Hippocampal formation (tissue), 2 donors: ENCODE measurements at regions not wholly inside any gene's neighbourhood (a gene's known extent, or its start where the extent isn't known, plus 50 kb on each side); places are given as distances from the start of the nearest gene placed in this dataset.

Source experiments
- DNase-seq, 2 donors: peaks; one replicate each; lab custom pipeline; 2025; lab: John Stamatoyannopoulos, UW

DNA sequence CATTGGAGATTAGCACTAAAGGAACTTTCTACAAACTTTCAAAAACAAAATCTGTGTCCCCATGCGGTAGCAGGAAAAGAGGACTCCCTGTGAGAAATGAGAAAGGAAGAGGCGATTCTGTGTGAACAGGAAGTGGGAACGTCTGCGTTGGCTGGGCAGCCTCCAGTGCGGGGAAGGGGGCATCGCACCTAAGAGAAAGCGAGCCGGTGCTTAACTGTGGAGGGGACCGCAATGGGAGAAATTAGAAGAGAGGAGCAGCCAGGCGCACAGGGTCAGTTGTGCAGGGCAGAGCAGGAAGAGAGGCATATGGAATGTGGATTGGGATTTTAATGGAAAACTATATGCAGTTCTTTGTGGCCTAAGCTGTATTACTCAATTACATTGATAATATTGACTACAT, 77.4 kb upstream of the DOCK9 start:
- no peak for DNase-seq

DNA sequence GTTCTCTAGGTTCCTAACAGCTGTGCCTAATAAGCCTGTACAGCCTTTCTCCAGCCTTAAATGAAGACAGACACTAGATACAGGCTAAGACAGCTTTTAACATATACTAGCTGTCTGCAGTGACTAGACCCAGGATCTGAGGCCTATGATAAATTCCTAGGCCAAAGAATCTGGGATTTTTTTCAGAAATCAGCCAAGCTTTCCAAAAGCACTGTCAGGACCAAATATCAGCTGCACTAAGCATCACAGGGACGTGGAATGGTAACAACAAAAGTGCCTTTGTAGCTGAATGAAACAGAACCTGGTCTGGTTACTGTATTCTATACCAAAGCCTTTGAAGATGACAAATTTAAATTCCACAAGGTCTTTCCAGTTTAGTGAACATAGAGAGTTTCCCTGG, 77.9 kb upstream of the DOCK9 start:
- no peak for DNase-seq

DNA sequence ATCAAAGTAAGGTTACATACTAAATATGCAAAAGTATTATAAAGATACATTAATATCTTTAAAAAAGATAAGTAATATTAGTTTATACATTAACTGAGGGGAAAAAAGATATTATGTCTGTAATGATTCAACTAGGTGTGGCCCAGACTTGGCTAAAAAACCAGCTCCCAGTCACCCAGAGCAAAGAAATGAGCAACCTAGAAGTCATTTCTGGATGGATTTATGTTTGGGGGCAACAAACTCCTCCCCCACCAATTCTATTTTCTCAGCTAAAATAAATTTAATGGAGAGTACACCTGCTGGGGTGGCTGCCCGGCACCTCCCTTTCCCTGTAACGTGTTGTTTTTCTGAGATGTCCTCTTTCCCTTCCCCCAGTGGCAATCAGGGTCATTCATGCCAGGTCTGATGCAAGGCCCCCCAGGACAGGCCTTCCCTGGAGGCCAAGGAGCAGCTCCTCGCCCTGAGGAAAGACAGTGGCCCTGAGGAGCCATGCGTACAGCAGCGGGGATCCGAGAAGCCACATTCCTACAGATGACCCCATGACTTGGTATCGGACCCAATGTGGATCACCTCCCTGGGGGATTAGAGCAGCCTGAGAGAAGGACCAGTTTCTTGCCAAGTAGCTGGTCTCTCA, 78.6 kb upstream of the DOCK9 start:
- no peak for DNase-seq

DNA sequence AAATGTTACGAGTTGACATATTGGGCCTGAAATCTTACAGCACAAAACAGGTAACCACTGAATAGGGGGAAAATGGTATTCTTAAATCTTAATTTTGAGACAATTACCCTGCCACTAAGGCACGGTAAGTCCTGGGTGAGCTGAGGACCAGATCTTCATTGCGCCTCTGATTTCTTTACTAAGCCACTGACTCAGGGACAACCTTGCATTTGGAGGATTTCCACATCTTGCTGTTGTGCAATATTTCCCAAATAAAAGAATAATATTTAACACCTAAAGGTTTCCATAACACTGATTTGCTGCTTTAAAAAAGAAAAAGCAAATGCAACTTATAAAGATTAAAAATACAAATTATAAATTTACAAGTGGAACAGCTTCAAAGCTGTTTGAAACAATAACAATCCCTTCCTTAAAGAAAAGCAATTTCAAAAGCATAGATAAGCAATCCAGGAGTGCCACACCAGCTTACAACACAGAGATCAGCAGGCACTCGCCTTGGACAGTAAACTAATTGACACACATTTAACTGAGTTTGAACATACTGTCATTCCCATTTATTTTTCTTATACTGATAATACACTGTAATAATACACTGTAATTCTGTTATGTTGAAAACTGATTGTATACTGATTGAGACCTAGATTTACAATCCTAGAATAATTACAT, 79.6 kb upstream of the DOCK9 start:
- DNase-seq, result no peak

DNA sequence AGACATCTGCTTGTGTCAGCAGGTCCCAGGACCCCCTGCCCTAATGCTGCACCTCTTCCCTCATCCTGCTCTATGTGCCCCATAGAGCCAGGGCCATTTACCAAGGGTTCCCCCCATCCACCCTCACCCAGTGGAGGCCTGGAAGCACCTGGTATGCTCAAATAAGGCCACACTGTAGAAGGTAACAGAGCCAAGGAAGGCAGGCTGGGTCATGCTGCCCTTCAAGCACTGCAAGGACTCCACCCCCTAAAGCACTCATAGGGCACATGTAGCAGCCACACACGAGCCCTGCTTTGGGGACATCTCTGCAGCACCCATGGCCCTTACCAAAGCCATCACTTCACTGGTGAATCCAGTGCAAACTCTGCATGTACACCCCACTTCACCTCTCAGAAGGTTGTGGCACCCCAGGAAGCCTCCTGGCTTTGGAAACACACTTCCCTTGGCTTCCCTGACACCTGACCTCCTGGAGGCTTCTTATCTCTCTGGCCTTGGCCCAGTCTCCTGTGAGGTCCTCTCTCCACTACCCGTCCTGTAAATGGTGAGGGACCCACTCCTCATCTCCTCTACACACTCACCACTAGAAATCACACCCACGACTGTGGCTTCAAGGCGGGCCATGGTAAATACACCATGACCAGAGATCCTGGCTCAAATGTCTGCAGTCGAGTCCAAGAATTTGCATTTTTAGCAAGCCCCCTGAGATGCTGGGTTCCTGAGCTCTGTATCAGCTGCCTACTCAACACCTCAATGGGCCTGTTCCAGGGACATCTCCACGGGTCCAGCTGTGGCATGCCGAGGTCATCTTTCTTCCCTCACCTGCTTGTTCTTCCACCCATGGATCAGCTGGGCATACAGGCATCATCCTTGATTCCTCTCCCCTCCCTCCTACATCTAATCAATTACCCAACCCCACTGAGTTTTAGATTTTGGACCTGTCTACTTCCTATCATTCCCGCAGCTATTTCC, 80.9 kb upstream of the DOCK9 start:
- no peak for DNase-seq

DNA sequence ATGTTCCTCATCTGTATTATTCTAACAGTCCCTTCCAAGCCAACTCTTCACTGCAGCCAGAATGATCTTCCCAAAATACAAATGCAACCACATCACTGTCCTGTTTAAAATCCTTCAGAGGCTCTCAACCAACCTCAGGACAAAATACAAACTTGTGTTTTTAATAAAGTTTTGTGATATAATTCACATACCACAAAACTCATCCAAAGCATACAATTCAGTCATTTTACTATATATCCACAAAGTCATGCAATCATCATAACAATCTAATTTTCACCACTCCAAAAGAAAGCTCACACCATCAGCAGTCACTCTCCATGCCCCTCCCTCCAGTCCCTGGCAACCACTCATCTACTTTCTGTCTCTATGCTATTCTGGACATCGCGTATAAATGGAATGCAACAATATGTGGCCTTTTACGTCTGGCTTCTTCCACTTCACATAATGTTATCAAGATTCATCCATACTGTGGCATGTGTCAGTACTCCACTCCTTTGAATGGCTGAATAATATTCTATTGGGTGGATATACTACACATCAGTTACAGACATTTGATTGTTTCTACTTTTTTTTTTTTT, 81.7 kb upstream of the DOCK9 start:
- no peak for DNase-seq

DNA sequence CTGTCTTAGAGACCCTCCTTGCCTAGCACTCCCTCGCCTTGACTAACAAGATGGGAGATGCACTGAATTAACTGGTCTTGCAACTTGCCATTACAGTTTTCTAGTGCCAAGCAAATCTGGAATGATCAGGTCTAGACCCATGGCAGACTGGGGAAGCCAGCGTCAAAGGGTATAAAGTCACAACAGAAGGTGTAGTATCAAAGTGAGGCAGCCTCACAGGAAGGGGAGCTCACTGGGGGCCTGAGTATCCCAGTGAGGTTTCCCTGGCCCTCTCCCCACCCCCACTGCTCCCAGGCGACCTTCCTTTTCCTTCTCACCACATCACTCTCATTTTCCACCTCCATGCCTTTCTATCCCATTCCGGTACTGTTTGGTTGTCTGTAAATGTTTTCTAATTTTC, 83.5 kb upstream of the DOCK9 start:
- no peak for DNase-seq

DNA sequence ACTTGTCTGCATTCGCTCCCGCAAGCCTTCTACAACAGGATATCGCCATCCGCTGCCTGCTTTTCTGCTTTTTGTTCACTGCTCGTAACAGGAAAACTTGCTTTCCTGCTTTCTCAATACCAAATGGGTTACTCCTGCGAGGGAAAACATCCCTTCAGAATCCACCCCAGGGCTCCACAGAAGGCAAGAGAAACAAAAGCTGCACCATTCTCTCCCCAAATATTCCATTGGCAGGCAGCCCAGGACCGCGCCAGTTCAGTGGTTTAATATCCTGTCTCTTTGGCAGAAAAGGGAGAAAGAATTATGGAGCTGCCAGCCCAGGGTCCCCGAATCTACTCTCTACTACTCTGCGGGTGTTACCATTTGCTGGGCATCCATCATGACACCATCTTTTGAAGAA, 84.7 kb upstream of the DOCK9 start:
- no peak for DNase-seq

DNA sequence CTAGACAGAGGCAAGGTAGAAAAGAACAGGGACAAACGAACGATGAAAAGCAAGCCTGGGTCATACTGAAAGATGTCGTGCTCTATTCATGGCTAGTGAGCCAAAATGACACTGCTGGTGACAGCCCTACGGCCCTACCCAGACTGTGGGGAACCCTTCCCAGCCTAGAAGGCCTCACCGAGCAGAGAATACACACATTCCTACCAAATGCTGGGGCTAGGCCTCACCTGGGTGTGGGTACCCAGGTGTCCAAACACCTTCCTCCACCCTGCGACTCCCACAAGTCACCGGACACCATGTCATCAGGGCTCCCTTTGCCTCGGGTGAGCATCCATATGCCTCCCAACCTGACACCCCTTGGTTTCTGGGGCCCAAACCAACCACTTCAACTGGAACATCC, 85.3 kb upstream of the DOCK9 start:
- no peak for DNase-seq

DNA sequence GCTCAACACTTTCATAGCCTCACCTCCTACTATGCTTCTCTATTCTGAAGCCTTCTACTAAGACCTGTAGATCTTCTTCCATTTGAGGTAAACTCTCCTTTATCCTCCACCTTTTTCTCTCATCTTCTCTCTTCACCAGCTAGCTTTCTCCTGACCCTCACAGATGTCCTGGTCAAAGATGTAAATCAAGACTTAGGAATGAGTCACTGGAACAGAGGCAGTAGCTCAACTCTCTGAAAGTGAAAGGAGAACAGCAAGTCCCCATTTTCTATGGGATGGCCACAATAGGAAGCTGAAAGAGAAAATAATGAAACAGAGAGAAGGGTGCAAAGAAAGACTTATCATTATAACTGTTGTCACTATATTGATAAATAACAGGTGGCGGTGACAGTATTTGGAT, 86.1 kb upstream of the DOCK9 start:
- no peak for DNase-seq

DNA sequence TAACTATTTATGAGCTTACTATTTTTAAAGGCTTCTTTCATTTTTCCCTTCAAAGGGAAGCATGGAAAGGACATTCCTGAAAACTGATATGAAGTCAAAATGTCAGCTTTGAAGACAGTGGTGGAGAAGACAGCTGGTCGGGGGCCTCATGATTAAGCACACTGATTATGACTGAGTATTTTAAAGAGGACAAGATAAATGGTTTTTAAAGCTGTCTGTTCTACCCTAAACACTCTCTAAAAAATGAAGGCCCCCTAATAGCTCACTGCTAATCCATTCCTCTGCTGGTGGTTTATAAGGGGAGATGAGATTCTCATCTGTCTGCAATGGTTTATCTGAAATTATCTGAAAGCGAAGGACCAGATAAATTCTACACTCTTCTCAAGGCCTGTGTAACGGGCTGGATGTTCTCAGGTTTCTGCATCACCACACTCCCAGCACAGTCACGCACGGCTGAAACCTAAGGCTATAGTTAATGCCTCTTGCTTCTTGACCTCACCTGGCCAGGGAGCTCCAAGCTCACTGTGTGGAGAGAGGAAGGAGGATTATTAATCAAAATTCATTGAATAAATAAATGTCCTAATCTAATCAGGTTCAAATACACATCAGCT, 86.9 kb upstream of the DOCK9 start:
- DNase-seq, result no peak

DNA sequence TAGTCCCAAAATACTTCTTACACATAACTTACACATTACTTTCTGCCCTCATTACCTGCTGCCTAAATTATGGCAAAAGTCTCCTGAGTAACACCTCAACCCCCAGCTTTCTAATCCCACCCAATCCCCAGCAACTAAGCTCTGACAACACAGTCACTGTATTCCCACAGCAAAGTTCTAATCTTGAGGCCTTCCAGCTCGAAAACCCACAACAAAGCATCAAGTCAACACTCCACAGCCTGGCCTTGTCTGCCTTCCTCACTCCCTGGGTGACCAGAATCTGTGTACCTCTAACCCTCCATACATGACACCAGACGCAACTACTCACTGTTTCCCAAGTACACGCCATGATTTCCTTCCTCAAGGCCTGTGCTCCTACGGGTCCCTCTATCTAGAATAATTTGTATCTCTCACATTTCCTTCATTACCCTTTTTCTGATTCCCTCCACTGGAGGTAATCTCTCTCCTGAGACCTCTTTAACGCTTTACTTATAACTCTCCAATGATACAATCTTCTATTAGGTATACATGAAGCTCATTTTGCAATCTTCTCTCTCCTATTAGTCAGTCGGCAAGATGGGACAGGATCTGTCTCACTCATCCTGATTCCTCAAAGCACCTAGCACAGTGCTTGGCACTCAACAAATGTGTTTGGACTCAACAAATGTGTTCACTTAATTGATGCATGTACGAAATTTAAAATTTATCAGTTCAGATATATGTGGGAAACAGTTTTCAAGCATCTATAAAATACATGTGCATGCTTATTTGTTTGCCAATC, 87.6 kb upstream of the DOCK9 start:
- DNase-seq, result no peak

DNA sequence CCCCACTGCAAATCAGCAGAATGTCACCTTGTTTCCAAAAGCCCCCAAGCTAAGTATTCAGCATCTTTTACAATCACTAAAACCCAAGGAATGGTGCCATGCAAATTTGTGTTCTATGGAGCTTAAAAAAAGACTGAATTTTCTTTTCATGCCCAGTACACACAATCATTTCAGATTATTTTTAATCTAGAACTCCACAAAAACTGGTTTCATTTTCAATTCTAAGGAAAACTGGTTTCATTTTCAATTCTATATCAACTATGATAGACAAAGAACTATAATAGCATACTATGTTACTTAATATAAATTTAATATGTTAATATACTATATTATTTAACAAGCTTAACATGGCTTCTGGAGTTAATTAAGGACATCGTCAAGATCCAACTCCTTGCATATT, 88.4 kb upstream of the DOCK9 start:
- DNase-seq, result no peak

DNA sequence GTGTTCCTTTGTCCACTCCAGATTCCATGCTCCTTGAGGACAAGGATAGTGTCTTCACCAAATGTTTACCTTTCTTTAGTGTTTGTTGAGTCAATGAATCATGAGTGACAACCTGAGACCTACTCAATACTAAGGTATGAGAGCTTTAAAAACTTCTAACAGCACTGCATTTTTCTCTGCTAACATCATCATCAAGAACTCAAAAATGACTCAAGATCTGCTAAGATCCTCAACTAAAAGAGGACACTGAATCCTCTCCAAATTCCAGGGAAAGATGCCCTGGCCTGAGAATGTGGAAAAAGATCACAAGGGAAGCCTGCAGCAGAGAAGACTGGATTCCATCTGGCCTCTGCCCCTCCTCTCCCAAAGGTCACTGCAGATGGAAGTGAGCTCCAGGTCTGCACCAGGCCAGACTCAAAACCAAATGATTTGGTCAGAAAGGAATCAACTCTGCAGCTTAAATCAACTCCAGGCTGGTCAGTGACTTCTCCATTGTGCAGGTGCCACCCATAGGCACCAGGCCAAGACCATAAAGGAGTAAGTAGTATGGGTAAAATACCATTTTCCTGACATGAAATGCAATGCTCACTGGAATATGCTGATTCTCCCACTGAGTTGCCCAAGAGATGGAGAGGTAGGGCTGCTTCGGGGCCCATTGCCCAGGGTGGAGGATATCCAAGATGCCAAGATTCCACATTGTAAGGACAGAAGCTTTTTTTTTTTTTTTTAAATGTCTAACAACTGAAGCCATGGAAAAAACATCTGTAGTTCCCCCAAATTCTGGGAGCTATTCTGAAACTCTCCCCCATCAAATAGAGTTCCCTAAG, 89.5 kb upstream of the DOCK9 start:
- DNase-seq, result no peak

DNA sequence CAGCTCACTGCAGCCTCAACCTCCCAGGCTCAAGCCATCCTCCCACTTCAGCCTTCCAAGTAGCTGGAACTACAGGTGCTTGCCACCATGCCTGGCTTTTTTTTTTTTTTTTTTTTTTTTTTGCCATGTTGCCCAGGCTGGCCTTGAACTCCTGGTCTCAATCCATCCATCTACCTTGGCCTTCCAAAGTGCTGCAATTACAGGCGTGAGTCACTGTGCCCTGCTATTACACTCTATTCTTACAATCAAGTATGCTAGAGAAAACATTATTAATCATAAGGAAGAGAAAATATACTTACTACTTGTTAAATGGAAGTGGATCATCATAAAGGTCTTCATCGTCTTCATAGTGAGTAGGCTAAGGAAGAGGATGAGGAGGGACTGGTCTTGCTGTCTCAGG, 93.3 kb upstream of the DOCK9 start:
- DNase-seq, result no peak

DNA sequence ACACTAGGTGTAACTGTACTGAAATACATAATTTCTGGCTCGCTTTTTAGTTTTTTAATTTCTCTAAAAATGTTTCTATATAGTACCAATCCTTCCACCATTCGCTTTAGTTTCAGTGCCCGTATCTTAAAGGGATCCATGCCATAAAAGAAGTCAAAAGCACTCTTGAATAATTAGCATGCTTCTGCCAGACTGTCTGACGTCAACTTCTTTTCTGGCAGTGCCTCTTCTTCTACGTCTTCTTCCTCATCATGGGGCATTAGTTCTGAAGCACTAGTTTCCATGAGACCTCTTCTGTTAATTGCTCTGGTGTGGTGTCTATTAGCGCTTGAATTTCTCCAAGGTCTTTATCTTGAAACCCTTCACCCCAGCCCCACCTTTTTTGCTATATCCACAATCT, 93.8 kb upstream of the DOCK9 start:
- no peak for DNase-seq

DNA sequence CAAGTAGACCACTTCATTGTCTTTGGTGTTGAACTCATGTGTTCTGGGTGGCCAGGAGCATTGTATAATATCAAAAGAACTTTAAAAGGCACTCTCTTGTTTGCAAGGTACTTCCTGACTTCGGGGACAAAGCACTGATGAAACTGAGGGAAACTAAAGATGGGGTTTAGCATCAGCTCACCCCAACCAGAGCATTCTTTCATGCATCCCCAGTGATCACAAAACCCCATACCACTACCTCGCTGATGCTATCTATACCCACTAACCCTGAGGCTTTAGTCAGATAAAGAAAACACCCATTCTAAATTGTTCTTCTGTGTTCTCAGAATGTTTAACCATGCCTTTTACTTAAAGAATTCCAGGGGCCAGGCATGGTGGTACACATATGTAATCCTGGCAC, 94.5 kb upstream of the DOCK9 start:
- no peak for DNase-seq

DNA sequence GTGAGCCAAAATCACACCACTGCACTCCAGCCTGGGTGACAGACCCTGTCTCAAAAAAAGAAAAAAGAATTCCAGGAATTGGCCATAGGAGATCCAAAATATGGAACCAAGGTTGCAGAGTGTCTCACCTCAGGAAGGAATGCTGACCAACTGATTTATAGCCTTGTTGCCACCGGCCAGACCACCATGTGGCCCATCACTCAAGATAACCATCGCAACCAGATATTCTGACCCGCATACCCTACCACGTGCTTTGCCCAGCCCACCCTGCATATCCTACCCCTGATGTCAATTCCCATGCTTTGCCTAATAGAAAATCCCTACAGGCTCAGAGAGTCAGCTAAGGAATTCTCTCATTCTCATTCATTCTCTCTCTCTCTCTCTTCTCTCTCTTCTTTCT, 95.1 kb upstream of the DOCK9 start:
- no peak for DNase-seq

DNA sequence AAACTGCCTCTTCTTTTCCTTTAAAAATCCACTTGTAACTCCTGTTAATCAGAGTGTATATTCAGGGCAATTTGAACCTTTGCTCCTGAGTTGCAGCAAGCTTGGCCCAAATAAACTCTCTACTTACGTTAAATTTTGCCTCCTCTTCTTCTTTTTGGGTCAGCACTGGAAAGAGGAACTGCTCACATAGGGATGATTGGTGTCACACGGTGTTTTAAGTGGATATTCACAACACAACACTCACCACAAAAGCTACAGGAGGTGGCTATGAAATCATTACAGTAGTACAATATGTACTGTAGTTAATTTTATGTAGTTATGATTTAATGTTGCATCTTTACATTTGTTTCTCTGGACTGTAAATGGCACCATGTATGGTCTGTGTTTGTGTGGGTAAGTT, 96.8 kb upstream of the DOCK9 start:
- no peak for DNase-seq
